HepG2 (cell line): ENCODE measurements at regions not wholly inside any gene's neighbourhood (a gene's known extent, or its start where the extent isn't known, plus 50 kb on each side); places are given as distances from the start of the nearest gene placed in this dataset.

ENCODE experiments used
- BRF2 ChIP-seq: sonication (generic); formaldehyde crosslinking; IDR thresholded peaks from 2 replicates; pipeline ENCODE4 v1.8.1; 2022; ENCODE audit warnings: mild to moderate bottlenecking, missing genetic modification reagents
- GLI4 ChIP-seq: sonication (generic); formaldehyde crosslinking; IDR thresholded peaks from 2 replicates; pipeline ENCODE4 v1.5.1; 2020; ENCODE audit warnings: missing genetic modification reagents, mild to moderate bottlenecking, moderate library complexity, borderline replicate concordance
- HDAC6 ChIP-seq: fragments of 200-600 bp; sonication (generic); IDR thresholded peaks from 2 replicates; pipeline ENCODE4 v1.7.0; 2017; ENCODE audit warnings: mild to moderate bottlenecking, antibody characterized with exemption, low read length, low read depth
- IKZF5 ChIP-seq: IDR thresholded peaks from 2 replicates; pipeline ENCODE4 v1.6.1; 2018; ENCODE audit warnings: missing genetic modification reagents, mild to moderate bottlenecking, missing compliant biosample characterization
- LCORL ChIP-seq, 2 experiments: fragments of 450-650 bp in 1 of 2; sonication (generic) in 1 of 2; formaldehyde crosslinking in 1 of 2; IDR thresholded peaks; 2 replicates each; pipeline versions ENCODE4 v1.5.0 to v1.6.1; 2017 to 2020; ENCODE audit warnings: antibody characterized with exemption in 1 of 2, missing genetic modification reagents in 1 of 2
- MLX ChIP-seq: IDR thresholded peaks from 2 replicates; pipeline ENCODE4 v1.6.1; 2016
- PHF20 ChIP-seq: sonication (generic); formaldehyde crosslinking; IDR thresholded peaks from 2 replicates; pipeline ENCODE4 v1.5.0; 2020; ENCODE audit warnings: mild to moderate bottlenecking, missing genetic modification reagents
- SOX6 ChIP-seq, 2 experiments: fragments of 450-650 bp in 1 of 2; sonication (generic) in 1 of 2; formaldehyde crosslinking in 1 of 2; IDR thresholded peaks; 2 replicates each; pipeline versions ENCODE4 v1.4.0 to v1.6.1; 2017 to 2020; ENCODE audit warnings: antibody characterized with exemption in 1 of 2, mild to moderate bottlenecking in 1 of 2, missing genetic modification reagents in 1 of 2
- ZBTB25 ChIP-seq: IDR thresholded peaks from 2 replicates; pipeline ENCODE4 v1.6.1; 2018; ENCODE audit warnings: missing genetic modification reagents
- ZFYVE20 ChIP-seq: sonication (generic); formaldehyde crosslinking; IDR thresholded peaks from 2 replicates; pipeline ENCODE4 v1.8.0; 2023; ENCODE audit warnings: low read depth, mild to moderate bottlenecking, moderate library complexity, missing genetic modification reagents, borderline replicate concordance
- ZNF224 ChIP-seq: sonication (generic); formaldehyde crosslinking; IDR thresholded peaks from 2 replicates; pipeline ENCODE4 v1.5.0; 2020; ENCODE audit warnings: mild to moderate bottlenecking, missing genetic modification reagents
- ZSCAN22 ChIP-seq: sonication (generic); formaldehyde crosslinking; IDR thresholded peaks from 2 replicates; pipeline ENCODE4 v1.4.0; 2020; ENCODE audit warnings: mild to moderate bottlenecking, missing genetic modification reagents
- TF ChIP-seq, protein P1 (sequence below): sonication (generic); formaldehyde crosslinking; IDR thresholded peaks from 2 replicates; pipeline ENCODE4 v1.8.0; 2022; ENCODE audit warnings: missing genetic modification reagents, mild to moderate bottlenecking, moderate library complexity, borderline replicate concordance

- TF ChIP-seq BRF2 (CRISPR knock-in tag) (no peak), HDAC6 (no peak), LCORL (IDR thresholded peaks at IDR 0.05) (no peak), LCORL (CRISPR knock-in tag; IDR thresholded peaks at IDR 0.05) (no peak), PHF20 (no peak), ZSCAN22 (no peak), IKZF5 (CRISPR knock-in tag) (no peak), ZNF224 (no peak), MLX (CRISPR knock-in tag) (no peak), ZFYVE20 (CRISPR knock-in tag) (no peak), SOX6 (IDR thresholded peaks at IDR 0.05) (no peak), SOX6 (CRISPR knock-in tag; IDR thresholded peaks at IDR 0.05) (no peak), ZBTB25 (CRISPR knock-in tag) (no peak), GLI4 (no peak)
- TF ChIP-seq, protein P1, sequence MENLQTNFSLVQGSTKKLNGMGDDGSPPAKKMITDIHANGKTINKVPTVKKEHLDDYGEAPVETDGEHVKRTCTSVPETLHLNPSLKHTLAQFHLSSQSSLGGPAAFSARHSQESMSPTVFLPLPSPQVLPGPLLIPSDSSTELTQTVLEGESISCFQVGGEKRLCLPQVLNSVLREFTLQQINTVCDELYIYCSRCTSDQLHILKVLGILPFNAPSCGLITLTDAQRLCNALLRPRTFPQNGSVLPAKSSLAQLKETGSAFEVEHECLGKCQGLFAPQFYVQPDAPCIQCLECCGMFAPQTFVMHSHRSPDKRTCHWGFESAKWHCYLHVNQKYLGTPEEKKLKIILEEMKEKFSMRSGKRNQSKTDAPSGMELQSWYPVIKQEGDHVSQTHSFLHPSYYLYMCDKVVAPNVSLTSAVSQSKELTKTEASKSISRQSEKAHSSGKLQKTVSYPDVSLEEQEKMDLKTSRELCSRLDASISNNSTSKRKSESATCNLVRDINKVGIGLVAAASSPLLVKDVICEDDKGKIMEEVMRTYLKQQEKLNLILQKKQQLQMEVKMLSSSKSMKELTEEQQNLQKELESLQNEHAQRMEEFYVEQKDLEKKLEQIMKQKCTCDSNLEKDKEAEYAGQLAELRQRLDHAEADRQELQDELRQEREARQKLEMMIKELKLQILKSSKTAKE (CRISPR knock-in tag) = no peak
These were observed 128.7 kb upstream of the RAP1B start (continued) for GRCh38 chr12:68482014-68482413.
